ENCODE measurements at regions not wholly inside any gene's neighbourhood (a gene's known extent, or its start where the extent isn't known, plus 50 kb on each side); places are given as distances from the start of the nearest gene placed in this dataset.

DNA sequence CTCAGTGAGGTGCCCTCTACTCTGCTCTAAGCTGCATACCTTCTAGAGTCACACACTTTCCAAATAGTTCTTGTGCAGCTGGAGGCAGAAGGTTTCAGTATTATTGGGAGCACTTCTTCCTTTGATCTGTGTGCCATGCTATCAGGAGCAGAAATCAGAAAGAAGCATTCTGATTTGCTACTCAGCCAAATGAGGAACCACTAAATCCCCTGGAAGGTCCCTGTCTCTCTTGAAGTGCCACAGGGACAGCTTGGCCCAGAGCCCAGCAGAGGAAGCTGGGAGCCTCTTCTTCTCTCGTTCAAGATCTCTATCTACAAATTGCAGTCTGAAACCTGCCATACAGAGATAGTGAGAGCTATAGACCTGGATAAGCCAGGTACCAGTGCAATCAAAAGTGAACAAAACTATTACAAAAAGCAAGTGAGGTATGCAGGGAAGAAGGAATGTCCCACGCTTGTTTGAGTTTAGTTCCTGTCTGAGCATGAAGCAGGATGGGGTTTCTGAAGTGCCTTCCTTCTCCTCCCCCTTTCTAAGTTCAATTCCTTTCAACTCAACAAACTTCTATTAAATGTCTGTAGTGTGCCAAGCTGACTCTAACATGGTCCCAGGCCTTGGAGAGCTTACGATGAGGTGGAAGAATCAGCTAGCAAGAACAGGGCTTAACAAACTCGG, 100.9 kb upstream of the PARP11 start:
- TF ChIP-seq POLR2AphosphoS5 (IDR thresholded peaks at IDR 0.05) = no peak
- TF ChIP-seq, protein P1, sequence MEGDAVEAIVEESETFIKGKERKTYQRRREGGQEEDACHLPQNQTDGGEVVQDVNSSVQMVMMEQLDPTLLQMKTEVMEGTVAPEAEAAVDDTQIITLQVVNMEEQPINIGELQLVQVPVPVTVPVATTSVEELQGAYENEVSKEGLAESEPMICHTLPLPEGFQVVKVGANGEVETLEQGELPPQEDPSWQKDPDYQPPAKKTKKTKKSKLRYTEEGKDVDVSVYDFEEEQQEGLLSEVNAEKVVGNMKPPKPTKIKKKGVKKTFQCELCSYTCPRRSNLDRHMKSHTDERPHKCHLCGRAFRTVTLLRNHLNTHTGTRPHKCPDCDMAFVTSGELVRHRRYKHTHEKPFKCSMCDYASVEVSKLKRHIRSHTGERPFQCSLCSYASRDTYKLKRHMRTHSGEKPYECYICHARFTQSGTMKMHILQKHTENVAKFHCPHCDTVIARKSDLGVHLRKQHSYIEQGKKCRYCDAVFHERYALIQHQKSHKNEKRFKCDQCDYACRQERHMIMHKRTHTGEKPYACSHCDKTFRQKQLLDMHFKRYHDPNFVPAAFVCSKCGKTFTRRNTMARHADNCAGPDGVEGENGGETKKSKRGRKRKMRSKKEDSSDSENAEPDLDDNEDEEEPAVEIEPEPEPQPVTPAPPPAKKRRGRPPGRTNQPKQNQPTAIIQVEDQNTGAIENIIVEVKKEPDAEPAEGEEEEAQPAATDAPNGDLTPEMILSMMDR (IDR thresholded peaks at IDR 0.05) = no peak

Data from breast epithelium (tissue), 3 donors.